HG03039 (cell line): ENCODE measurements at regions not wholly inside any gene's neighbourhood (a gene's known extent, or its start where the extent isn't known, plus 50 kb on each side); places are given as distances from the start of the nearest gene placed in this dataset.
"Not testable (repeated sequence)": the region's sequence is repeated elsewhere in the genome, so short reads cannot be mapped to it uniquely, and the experiment has no call there.

Experiments
- ATAC-seq: cut with Tn5 transposase; IDR thresholded peaks from one replicate; pipeline ENCODE4 v1.9.1; 2021; ENCODE audit warnings: mild to moderate bottlenecking, moderate library complexity; ENCODE audit not compliant: unreplicated experiment

- ATAC-seq: no peak
Measured at GRCh38 chr22:47548953-47549740, 786.7 kb downstream of the TBC1D22A start.

DNA sequence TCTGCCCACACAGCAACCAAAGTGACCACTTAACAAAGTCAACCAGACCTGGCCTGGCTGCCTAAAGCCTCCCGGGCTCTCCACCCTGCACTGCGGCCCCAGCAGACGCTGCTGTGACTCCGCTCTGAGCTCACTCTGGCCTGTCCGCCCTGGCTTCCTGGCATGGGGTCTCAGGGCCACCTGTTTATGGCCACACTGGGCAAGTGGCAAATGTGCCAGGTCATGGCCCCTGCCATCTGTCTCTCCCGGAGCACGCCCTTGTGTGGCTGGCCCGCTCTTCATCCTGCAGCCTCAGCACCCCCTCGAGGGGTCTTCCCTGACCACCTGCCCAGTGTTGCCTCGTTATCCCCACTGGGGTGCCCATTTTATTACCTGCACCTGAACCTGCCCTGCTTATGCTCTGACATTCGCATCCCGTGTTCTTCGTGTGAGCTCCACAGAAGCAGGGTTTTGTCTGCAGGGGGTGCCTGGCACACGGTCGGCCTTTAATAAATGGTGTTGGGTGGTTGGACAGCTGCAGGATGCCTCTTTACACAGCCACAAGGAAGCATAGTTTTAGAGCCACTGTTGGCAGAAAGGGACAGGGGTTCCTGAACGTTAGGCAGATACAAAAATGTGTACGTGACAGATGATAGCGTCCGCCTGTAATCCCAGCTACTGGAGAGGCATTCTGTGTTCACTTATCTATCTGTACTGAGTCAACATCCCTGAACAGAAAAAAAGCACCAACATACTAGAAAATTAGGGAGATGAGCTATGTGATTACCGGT, 785.6 kb downstream of the TBC1D22A start:
- no peak for ATAC-seq

DNA sequence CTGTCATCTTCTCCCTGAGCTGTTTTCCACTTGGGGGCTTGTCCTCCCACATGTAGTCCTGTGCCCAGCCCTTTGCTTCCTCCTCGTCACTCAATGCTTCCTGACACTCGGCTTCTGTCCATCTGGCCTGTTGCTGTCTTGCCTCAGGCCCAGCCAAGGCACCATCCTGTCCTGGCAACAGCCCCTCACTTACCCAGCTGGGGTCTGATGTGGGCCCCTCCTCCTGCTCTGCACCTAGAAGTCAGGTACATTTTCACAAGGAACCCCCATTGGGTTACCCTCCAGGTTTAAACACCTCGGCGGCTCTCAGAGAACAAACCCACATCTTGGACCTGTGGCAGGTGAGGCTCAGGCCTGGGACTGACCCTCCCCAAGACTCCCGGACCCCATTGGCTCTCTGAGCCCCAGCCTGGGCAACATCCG, 784.8 kb downstream of the TBC1D22A start:
- ATAC-seq: no peak

- ATAC-seq: no peak
Measured at GRCh38 chr22:47544696-47545095, 782.2 kb downstream of the TBC1D22A start.

- ATAC-seq: no peak
Measured at GRCh38 chr22:47543447-47543846, 781.0 kb downstream of the TBC1D22A start.

GRCh38 chr22:47540011-47540410, 777.6 kb downstream of the TBC1D22A start:
- no peak for ATAC-seq

DNA sequence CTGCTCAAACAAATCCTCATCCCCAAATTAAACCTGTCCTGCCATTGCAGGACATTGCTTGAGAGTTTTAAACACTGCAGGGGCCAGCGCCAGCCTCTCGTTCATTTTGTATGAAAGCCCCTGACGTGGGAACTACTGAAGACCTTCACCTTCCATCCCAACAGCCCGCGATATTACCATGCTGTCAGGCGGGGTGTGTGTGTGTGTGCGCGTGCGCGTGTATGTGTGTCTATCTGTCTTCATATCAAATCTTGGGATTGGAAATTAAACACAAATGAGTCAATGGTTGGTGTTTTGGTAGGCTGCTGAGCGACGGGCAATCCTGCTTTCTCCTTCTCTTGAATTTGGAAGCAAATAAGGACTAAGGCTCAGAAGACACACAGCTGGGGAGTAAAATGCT, 776.9 kb downstream of the TBC1D22A start:
- no peak for ATAC-seq

- no peak for ATAC-seq
Measured at GRCh38 chr22:47535681-47536080, 773.2 kb downstream of the TBC1D22A start.

DNA sequence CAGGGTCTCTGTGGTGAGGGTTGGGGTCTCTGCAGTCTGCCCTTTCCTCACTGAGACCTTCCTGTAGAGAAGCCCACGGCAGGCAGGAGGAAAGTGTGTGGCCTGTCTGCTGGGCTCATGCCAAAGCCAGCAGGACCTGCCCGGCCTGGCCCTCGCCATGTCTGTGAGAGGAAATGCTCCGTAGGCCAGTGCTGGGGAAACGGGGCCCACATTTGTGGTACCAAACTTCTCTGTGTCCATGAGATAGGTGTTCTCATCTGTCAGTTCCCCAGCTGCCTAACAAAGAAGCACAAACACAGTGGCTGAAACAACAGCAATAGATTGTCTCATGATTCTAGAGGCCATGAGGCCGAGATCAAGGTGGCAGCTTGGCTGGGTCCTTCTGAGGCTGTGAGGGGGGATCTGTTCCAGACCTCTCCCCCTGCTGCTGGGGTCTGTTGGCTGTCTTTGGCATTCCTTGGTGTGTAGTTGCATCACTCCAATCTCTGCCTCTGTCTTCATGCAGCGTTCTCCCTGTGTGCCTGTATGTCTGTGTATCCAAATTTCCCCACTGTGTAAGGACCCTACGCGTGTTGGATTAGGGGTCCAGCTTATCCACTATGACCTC, 772.5 kb downstream of the TBC1D22A start:
- no peak for ATAC-seq

- ATAC-seq: no peak
Measured at GRCh38 chr22:47533961-47534803, 771.7 kb downstream of the TBC1D22A start.

GRCh38 chr22:47517062-47517461, 754.6 kb downstream of the TBC1D22A start:
- no peak for ATAC-seq

- no peak for ATAC-seq
Measured at GRCh38 chr22:47515384-47516125, 753.1 kb downstream of the TBC1D22A start.

DNA sequence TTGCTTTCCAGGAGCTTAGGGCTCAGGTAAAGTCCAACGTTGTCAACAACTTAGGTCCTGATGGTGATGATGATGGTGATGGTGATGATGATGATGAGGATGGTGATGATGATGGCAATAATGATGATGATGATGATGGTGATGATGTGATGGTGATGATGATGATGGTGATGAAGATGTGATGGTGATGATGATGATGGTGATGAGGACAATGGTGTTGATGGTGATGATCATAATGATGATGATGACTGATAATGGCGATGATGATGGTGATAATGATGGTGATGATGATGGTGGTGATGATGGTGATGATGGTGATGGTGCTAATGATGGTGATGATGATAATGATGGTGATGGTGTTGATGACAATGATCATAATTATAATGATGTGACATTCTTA, 750.2 kb downstream of the TBC1D22A start:
- ATAC-seq: no peak

GRCh38 chr22:47504962-47505361, 742.5 kb downstream of the TBC1D22A start:
- no peak for ATAC-seq

DNA sequence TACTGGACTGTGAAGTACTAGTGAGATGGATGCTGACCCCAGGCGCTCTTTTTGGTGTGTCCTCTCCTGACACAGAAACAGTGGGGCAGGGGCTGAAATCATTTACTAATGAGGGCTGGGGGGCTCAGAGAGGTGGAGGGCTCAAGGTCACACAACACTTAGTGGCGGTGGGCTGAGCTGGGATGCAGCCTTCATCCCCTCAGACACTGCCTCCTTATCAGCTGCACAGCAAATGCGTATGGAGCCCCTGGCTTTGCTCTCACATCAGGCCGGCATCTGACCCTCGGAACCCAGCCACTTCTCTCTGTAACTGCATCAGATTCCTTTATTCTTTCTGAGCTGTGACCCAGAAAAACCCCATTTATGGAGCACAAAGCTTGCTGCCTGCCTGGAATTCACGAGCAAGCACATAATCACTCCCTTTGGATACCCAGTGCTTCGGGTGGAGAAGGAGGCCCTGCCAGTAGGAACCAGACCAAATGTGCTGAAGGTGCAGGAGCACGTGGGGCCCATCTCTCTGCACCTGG, 736.6 kb downstream of the TBC1D22A start:
- ATAC-seq: no peak

- ATAC-seq: no peak
Measured at GRCh38 chr22:47497666-47498065, 735.2 kb downstream of the TBC1D22A start.

DNA sequence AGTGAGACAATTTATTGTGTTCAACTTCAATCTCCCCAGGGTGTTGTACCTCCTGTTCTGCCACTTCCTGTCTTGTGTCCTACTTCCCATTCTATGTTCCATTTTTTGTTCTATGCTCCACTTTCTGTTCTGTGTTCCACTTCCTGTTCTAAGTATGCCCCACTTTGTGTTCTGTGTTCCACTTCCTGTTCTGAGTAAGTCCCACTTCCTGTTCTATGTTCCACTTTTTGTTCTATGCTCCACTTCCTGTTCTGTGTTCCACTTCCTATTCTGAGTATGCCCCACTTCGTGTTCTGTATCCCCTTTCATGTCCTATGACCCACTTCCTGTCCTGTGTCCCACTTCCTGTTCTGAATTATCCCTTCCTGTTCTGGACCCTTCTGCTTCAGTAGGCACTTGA, 732.7 kb downstream of the TBC1D22A start:
- ATAC-seq: no peak

GRCh38 chr22:47488131-47488530, 725.7 kb downstream of the TBC1D22A start:
- not testable (repeated sequence) for ATAC-seq

DNA sequence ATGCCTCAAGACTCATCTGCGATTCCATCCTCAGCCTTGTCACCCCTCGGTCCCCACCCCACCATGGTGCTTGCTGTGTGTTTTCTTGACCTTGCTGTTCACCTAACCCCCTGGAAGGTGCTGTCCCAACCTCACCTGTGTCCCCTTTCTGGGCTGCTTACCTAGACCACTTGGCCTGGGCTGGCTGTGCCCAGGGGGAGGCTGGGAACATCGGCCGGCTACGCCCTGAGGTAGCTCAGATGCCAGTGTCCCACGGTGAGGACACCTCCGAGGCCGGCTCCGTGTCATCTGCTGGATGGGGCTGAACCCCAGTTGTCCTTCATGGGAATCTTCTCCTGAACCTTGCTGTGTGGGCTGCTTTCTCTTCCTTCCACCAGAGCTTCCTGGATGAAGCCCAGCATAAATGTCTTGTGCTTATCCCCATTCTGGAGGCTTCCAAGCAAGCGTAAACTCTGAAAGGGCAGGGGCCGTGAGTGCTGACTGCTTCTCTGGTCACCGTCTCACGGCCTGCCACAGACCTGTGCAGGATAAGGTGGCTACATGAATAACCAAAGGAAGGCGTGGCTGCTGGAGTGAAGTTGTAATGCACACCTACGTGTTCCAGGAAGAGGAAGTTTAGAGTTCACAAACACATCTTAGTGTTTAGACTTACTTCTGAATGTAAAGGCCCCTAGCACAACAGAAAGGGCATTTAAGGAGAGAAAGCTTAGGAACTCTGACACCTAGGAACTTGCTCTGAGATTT, 724.3 kb downstream of the TBC1D22A start:
- no peak for ATAC-seq
